Stomach (tissue), 4 donors: ENCODE measurements at regions not wholly inside any gene's neighbourhood (a gene's known extent, or its start where the extent isn't known, plus 50 kb on each side); places are given as distances from the start of the nearest gene placed in this dataset.

Source experiments
- EP300 ChIP-seq: sonication (generic); formaldehyde crosslinking; IDR thresholded peaks from one replicate; pipeline ENCODE4 v1.6.1; 2017; ENCODE audit warnings: antibody characterized with exemption
- POLR2A ChIP-seq, 4 donors: fragments of 450-650 bp; IDR thresholded peaks; one replicate each; pipeline ENCODE4 v1.6.1; 2016; ENCODE audit warnings: antibody characterized with exemption in 4 of 4, control low read depth in 2 of 4, mild to moderate bottlenecking in 1 of 4, moderate library complexity in 1 of 4
- POLR2AphosphoS5 ChIP-seq, 3 donors: sonication (generic); formaldehyde crosslinking; IDR thresholded peaks; one replicate each; pipeline ENCODE4 v1.6.1; 2016; ENCODE audit warnings: antibody characterized with exemption in 3 of 3
- TF ChIP-seq, protein P1 (sequence below), 7 experiments: fragments of 450-650 bp in 4 of 7; fragments of 200-600 bp in 3 of 7; sonication (generic) in 3 of 7; IDR thresholded peaks; one replicate each; pipeline ENCODE4 v1.5.1; 2016 to 2019; ENCODE audit warnings: antibody characterized with exemption in 7 of 7, control low read depth in 2 of 7, mild to moderate bottlenecking in 1 of 7

DNA sequence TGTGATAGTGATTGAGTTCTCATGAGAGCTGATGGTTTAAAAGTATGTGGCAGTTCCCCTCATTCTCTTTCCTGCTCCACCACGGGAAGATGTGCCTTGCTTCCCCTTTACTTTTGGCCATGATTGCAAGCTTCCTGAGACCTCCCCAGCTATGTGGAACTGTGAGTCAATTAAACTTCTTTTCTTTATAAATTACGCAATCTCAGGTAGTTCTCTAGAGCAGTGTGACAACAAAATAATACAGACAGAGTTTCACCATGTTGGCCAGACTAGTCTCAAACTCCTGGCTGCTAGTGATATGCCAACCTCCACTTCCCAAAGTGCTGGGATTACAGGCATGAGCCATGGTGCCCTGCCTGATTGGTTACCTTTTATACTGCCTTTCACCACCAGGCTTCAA, 755.2 kb downstream of the METTL15 start:
- TF ChIP-seq, protein P1, sequence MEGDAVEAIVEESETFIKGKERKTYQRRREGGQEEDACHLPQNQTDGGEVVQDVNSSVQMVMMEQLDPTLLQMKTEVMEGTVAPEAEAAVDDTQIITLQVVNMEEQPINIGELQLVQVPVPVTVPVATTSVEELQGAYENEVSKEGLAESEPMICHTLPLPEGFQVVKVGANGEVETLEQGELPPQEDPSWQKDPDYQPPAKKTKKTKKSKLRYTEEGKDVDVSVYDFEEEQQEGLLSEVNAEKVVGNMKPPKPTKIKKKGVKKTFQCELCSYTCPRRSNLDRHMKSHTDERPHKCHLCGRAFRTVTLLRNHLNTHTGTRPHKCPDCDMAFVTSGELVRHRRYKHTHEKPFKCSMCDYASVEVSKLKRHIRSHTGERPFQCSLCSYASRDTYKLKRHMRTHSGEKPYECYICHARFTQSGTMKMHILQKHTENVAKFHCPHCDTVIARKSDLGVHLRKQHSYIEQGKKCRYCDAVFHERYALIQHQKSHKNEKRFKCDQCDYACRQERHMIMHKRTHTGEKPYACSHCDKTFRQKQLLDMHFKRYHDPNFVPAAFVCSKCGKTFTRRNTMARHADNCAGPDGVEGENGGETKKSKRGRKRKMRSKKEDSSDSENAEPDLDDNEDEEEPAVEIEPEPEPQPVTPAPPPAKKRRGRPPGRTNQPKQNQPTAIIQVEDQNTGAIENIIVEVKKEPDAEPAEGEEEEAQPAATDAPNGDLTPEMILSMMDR (IDR thresholded peaks at IDR 0.05), result no peak
- no peak for TF ChIP-seq POLR2A (IDR thresholded peaks at IDR 0.05)
- no peak for TF ChIP-seq POLR2AphosphoS5 (IDR thresholded peaks at IDR 0.05)
- TF ChIP-seq EP300, result no peak
